Lower leg skin (tissue), 4 donors: ENCODE measurements at regions not wholly inside any gene's neighbourhood (a gene's known extent, or its start where the extent isn't known, plus 50 kb on each side); places are given as distances from the start of the nearest gene placed in this dataset.
A peak's percentile ranks its signal among the peaks of the same experiment; 100 is the strongest.

Experiments
- DNase-seq, 2 donors: peaks; one replicate each; pipeline ENCODE4 v3.0.0-alpha.2; 2019; ENCODE audit warnings: low spot score in 2 of 2
- H3K4me3 ChIP-seq: fragments of 200-600 bp; sonication (generic); 2 replicates; pipeline ENCODE4 v1.5.1; 2017; ENCODE audit warnings: mild to moderate bottlenecking, low read depth; ENCODE audit not compliant: poor library complexity, severe bottlenecking
- POLR2A ChIP-seq, 2 donors: fragments of 450-650 bp; IDR thresholded peaks; one replicate each; pipeline ENCODE4 v1.6.1; 2016 to 2017; ENCODE audit warnings: antibody characterized with exemption in 2 of 2, mild to moderate bottlenecking in 1 of 2, moderate library complexity in 1 of 2
- WGBS, 2 donors: methylation state at CpG; one replicate each; pipeline ENCODE4 v1.1.5; 2018; 5-methylcytosine and 5-hydroxymethylcytosine counted together
- intact Hi-C: fragments of 100-400 bp; cut with DNase I; formaldehyde crosslinking; loops from one replicate; pipeline ENCODE4 v1.15.0; 2023; ENCODE audit warnings: low total_unique reads
- TF ChIP-seq, protein P1 (sequence below), 3 donors: fragments of 450-650 bp; IDR thresholded peaks; one replicate each; pipeline ENCODE4 v1.5.1; 2016; ENCODE audit warnings: antibody characterized with exemption in 3 of 3, mild to moderate bottlenecking in 3 of 3, moderate library complexity in 2 of 3

DNA sequence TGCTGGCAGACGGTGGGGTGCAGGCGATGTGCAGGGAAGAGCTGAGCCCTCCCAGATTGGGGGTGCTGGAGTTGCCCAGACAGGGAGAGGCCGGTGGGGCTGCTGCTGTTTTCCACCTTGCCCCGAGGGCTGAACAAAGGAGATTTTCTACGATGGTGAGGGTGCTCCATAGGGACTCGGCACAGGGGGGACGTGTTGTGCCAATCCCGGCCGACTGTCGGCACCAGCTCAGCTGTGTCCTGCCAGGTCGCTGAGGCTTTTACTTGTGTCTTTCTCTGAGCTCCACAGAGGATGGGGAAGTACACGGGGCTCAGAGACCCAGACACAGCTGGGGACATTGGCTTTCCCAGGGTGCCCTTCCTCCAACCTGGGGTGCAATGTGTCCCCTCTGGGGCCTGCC is 816.8 kb downstream of the BRD1 start:
- H3K4me3 ChIP-seq = no peak overlapping the region
- TF ChIP-seq POLR2A (IDR thresholded peaks at IDR 0.05) = no peak
- TF ChIP-seq, protein P1, sequence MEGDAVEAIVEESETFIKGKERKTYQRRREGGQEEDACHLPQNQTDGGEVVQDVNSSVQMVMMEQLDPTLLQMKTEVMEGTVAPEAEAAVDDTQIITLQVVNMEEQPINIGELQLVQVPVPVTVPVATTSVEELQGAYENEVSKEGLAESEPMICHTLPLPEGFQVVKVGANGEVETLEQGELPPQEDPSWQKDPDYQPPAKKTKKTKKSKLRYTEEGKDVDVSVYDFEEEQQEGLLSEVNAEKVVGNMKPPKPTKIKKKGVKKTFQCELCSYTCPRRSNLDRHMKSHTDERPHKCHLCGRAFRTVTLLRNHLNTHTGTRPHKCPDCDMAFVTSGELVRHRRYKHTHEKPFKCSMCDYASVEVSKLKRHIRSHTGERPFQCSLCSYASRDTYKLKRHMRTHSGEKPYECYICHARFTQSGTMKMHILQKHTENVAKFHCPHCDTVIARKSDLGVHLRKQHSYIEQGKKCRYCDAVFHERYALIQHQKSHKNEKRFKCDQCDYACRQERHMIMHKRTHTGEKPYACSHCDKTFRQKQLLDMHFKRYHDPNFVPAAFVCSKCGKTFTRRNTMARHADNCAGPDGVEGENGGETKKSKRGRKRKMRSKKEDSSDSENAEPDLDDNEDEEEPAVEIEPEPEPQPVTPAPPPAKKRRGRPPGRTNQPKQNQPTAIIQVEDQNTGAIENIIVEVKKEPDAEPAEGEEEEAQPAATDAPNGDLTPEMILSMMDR (IDR thresholded peaks at IDR 0.05) = no peak
- 64 to 76% methylated on average over 6 to 12 of the region's 12 CpGs for whole genome bisulfite sequencing, 2 donors
- intact Hi-C loops = no loop called here
- DNase-seq = peak; percentile 4 to 62

DNA sequence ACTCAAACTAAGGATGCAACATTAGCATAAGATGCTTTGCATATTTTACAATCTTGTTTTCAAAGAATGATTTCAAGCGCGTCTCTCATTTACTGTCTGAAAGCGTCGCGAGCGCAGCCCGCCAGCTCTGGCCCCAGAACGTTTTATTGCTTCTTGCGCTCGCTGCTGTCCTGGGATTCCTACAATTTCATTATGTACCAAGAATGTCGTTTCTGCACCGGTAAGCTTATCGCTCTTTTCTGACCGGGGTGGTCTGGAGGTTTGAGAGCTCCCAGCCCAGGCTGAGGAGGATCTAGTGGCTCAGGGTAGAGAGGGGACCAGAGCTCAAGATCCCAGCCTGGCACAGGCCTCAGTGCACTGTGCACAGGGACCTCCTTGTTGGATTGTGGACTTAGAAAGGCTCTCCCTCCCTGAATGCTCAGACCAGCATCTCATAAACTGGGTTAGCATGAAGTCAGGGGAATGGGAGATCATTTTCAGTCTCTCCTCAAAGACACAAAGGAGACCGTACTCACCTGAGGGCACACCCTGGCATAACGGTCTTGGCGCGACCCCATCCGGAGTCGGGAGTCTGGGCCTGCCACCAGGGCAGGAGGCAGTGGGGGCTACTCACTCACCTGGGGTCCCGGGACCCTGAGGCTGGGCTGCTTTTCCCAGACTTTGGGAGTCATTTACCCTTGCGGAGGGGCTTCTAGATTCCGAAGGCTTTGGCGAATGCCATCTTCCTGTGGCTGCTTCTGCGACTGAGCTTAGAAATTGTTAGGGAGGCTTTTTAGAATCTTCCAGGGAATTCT is 817.4 kb downstream of the BRD1 start:
- WGBS, 2 donors = 78 to 87% methylated on average over 25 of the region's 25 CpGs
- intact Hi-C loops = no loop called here
- TF ChIP-seq, protein P1 (IDR thresholded peaks at IDR 0.05) = no peak
- TF ChIP-seq POLR2A (IDR thresholded peaks at IDR 0.05) = no peak
- DNase-seq = peak; percentile 4 to 83
- no peak overlapping the region for H3K4me3 ChIP-seq

DNA sequence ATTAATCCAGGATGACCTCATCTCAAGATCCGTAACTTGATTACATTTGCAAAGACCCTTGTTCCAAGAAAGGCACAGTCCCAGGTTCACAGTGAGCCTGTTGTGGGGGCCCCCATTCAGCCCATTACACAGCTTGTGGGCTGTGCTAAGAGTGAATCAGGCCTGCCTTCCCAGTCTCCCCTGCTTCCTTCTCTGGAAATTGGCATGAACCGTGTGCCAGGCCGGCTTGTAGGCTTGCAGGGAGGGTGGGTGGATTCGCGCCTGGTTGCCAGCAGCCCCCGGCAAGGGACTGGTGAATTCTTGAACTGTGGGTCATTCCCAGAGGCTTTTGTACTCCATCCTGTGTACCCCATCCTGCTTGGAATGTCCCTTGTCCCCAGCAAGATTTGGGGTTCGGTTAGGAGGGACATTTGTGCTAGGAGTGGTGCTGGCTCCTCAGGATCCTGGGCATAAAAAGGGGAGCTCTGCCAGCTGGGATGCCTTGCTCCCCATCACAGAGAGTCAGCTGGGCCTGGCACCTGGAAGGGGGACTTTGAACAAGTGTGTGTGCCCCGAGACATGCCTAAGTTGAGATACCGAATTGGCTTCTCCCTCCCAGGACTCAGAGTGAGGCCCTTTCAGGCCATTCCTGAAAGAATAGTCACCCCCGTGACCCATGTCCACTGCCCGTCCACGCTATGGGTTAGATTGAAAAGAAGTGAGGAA is 818.2 kb downstream of the BRD1 start:
- H3K4me3 ChIP-seq = no peak overlapping the region
- intact Hi-C loops = no loop called here
- WGBS, 2 donors = 74 to 79% methylated on average over 12 of the region's 12 CpGs
- TF ChIP-seq, protein P1 (IDR thresholded peaks at IDR 0.05) = no peak
- TF ChIP-seq POLR2A (IDR thresholded peaks at IDR 0.05) = no peak
- DNase-seq = peak in 1 of 2 donors; percentile 56

DNA sequence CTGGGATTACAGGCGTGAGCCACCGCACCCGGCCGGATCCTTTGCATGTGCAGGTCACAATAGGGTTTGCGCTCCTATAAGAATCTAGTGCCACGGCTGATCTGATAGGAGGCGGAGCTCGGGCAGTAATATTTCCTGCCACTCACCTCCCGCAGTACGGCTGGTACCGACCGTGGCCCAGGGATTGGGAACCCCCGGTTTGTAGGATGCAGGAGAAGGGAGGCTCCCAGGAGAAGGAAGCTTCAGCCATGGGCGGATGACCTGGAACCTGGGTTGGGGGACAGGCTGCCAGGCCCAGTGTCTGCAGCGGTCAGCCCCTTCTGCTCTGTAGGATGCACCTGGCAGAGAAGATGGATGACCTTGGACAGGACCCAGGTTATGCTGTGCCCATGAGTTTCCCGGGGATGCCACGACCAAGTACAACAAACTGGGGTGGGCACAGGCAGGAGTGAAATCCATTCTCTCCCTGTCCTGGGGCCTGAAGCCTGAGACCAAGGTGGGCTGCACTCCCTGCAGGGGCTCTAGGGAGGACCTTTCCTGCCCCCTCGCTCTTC is 818.9 kb downstream of the BRD1 start:
- peak in 1 of 2 donors; percentile 62 for DNase-seq
- no peak overlapping the region for H3K4me3 ChIP-seq
- 89 to 90% methylated on average over 16 to 18 of the region's 18 CpGs for WGBS, 2 donors
- TF ChIP-seq, protein P1 (IDR thresholded peaks at IDR 0.05) = no peak
- no peak for TF ChIP-seq POLR2A (IDR thresholded peaks at IDR 0.05)
- intact Hi-C loops = no loop called here

DNA sequence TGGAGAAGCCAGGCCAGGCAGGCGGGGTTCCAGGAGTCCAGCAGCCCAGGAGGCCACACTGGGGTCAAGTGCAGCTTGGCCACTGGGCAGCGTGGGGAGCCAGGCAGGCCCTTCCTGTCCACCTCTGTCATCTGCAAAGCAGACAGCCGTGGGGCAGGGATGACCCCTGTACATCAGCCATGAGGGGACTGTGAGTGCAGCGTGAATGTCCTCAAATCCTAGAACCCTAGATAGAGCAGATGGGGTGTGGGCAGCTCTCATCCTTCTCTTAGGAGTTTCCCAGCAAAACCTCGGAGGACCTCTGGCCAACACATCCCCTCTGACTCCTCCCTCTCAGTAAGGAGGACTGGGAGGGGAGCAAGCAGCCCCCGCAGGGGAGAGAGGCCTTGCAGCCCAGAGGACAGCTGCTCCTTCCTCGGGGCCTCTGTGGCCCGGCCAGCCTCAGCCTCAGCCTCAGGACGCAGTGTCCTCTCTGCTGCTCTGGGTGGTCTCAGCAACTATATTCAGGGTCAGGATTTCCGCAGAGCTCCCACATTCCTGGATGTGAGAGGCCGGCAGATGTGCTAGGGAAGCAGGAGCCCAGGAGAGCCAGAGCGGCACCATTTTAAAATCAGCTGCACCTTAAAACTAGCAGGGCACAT is 820.5 kb downstream of the BRD1 start:
- no peak for TF ChIP-seq POLR2A (IDR thresholded peaks at IDR 0.05)
- TF ChIP-seq, protein P1 (IDR thresholded peaks at IDR 0.05) = no peak
- intact Hi-C loops = no loop called here
- no peak overlapping the region for H3K4me3 ChIP-seq
- peak in 1 of 2 donors; percentile 81 for DNase-seq
- WGBS, 2 donors = 53 to 67% methylated on average over 10 of the region's 12 CpGs
